ENCODE measurements at regions not wholly inside any gene's neighbourhood (a gene's known extent, or its start where the extent isn't known, plus 50 kb on each side); places are given as distances from the start of the nearest gene placed in this dataset.

DNA sequence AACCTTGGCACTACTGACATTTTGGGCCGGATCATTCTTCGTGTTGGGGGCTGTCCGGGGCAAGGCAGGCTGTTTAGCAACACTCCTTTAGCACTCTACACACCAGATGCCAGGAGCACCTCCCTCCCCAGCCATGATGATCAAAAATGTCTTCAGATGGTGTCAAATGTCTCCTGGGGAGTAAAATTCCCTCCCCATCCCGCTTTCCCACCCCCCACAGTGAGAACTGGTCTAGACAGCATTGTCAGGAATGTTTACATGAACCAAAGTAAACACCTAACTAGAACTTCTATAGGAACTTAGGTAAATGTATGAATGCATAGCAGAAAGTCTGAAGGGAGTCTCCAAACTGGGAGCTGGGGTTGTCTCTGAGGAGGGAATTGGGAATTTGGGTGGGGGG, 70.0 kb upstream of the TOP1 start:
- no peak for DNase-seq (ENCODE audit: low spot score)

DNA sequence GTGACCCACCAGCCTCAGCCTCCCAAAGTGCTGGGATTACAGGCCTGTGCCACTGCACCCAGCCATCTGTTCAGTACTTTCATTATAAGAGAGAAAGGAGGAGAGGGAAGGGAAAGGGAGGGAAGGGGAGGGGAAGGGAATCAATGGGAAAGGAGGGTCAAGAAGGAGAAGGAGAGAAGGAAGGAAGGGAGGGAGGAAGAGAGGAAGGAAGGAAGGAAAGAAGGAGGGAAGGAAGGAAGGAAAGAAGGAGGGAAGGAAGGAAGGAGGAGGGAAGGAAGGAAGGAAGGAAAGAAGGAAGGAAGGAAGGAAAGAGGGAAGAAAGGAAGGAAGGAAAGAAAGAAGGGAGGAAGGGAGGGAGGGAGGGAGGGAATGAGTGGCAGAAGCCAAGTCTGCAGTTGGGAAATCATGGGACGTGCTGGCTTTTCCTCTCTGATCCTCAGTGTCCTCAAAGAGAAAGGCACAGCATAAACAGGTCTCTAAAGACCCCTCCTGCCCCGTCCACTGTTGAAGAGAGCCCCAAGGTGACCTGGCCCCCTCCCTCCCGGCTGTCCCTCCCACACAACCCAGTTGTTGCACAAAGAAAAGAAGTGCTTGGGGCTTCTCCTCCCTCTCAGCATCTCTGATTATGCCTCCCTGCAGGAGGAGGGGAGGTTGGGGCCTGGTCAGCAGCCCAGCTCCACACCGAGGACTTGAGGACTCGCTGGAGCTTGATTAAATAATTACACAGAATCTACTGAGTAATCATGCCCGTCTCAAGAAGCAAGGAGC, 69.1 kb upstream of the TOP1 start:
- no peak for DNase-seq (ENCODE audit: low spot score)

DNA sequence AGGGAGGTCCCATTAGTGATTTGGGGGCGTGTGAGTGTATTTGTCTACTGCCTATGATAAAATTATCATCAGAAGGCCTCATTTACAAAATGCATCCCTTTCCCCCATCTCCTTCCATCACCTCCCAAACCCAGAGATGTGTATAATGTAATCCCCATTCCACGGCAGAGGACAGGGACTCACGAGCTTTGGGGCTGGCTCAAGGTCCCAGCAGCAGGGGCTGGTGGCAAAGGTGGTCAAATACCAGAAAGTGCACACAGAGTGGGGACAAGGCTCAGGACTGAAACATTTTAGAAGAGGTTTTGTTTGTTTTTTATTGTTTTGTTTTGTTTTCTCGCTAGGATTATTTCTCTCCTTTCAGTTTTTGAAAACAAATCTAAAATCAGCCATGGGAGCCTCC, 68.5 kb upstream of the TOP1 start:
- no peak for DNase-seq (ENCODE audit: low spot score)

DNA sequence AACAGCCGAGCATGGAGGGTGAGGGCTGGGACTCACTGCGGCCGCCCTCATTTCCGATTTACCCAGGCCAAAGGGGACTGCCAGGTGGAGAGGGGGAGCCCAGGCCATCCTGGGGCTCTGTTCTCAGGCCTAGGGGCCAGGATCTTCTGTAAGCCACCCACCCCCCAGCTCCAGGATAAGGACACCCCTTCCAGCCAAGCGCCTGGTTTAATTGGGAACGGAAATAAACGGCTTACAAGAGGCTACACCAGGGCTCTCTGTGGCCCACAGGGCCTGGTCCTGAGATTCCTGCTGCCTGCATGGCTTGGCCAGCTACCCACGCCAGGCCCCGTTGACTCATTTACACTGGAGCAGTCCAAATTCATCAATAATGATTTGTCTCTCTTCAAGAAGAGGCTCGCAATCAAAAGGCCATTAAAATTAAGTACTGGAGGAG, 68.1 kb upstream of the TOP1 start:
- no peak for DNase-seq (ENCODE audit: low spot score)

DNA sequence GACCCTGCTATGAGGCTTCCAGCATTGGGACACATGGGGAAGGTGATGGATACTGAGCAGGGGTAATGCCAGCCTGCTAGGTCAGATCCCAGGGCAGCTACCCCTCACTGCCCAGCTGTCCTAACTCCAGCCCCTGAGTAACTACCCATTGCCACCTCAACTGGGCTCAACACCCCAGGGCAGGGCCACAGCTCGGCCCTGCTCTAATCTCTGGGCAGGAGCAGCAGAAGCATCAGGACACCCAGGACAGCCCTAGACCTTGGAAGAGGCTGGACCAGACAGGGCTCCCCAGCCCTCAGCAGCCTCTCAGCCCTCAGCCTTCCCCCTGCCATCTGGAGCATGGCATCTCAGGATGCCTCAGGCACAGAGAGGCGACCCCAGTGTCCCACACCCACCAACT, 67.4 kb upstream of the TOP1 start:
- DNase-seq (ENCODE audit: low spot score) = no peak

DNA sequence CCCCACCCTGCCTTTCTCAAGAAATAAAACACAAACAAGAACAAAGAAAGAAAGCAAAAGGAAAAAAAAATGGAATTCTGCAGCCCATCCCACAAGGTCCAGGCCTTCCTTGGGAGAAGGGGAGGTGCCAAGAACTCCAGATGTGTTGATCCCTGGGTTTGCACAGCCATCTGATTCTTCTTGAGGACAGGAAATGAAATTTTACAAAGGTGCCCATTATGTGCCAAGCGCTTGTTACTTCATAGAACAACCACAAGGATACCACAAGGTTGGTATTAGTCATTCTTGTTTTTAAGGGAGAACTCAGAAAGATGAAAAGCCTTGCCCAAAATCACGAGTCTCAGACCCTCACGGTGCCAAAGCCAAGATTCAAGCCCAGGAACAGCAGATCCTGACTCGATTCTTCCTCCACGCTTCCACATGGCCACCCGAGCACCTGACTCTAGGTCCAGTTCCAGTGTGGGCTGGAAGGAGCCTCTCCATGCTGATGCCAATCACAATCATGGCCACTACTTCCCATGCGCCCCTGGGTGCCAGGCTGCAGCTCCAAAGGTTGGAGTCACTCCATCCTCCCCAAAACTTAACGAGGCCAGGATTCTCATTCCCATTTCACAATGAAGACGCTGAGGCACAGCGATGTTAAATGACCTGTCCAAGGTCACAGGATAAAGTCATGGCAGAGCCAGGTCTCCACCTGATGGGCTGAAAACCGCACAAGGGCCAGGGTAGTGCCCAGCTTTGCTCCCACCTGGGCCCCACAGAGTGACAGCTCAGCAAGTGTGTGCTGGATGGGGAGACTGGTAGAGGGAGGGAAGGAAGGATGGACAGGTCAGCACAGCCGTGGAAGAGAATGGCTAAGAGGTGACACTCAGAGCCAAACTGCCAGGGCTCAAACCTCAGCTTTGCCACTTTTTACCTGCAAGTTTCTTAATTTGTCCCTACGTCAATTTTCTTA, 66.7 kb upstream of the TOP1 start:
- no peak for DNase-seq (ENCODE audit: low spot score)

DNA sequence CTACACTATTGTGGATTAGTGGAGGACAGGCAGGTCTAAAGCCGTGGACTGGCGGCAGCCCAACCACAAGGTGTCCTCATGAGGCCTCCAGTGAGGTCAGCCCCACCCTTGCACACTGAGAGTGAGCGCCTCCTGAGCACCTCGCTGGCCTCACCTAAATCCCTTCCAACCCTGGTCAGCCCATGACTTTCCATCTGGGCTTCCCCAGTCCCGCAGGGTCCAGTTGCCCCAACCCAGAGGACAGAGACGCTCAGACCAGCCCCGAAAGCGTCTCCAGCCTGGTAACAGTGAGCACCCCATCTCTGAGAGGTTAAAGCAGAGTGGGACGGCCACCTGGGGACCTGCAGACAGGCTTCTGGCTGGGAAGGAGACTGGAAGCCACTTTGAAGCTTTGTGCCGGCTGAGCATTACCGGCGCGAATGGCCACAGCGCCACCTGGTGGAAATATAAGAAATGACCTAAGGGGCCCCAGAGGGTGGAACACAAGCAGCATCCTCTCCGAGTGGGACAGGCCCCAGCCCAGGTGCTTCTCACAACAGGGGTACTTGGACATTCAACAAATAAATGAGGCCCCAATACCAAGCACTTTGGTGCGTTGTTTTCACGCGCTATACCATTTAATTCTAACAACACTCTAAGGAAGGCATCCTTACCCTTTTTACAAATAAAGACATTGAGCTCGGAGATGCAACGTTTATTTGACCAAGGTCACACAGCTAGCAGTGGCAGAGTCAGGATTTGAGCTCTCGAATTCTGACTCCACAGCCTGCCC, 65.7 kb upstream of the TOP1 start:
- peak; percentile 54 for DNase-seq (ENCODE audit: low spot score)

DNA sequence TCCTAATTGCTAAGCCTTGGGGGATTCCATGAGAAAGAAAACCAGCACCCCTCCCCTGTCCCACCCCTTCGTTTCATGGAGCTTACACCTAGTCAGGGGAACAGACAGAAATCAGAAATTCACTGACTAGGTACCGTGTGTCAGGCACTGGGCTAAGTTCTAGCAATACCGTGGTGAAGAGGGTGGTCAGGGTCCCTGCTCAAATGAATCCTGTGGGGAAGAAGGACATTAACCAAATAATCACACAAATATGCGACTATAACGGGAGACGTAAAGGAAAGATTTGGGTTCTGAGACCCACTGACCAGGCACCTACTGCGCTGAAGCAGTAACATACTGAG, 65.1 kb upstream of the TOP1 start:
- no peak for DNase-seq (ENCODE audit: low spot score)

DNA sequence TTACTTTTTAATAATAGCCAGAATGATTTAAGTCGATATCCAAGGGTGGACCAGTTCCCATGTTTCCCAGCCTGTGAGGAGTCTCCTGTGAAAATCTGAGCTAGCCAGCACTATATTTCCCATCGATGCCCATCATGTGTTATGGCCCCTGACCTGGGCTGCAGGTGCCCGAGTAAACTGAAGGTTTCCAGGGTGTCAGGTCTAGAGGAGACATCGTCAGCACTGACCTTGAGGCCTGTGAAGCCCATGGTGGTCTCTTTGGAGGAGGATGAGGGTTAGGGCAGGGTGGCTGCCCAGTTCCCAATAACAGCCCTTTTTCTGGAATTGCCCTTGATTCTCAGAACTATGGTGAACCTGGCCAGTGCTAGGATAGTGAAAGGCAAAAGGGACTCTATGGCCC, 63.0 kb upstream of the TOP1 start:
- no peak for DNase-seq (ENCODE audit: low spot score)

DNA sequence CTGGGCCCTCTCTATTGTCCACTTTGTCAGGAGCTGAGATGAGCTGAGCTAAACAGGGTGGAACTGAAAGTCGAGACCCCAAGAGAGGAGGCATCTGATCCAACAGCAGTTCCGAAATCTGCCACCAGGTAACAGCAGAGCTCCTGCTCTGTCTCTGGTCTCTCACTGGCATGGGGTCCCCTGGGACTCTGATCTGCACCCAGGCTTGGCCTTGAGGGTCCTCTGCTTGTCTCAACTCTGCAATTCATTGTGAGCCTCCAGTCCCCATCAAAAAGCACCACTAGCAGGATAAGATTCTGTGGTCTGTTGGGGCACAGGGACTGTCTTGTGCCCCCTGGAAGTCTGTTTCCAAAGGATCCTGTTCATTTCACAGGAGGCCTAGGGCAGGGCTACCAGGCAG, 62.5 kb upstream of the TOP1 start:
- no peak for DNase-seq (ENCODE audit: low spot score)

DNA sequence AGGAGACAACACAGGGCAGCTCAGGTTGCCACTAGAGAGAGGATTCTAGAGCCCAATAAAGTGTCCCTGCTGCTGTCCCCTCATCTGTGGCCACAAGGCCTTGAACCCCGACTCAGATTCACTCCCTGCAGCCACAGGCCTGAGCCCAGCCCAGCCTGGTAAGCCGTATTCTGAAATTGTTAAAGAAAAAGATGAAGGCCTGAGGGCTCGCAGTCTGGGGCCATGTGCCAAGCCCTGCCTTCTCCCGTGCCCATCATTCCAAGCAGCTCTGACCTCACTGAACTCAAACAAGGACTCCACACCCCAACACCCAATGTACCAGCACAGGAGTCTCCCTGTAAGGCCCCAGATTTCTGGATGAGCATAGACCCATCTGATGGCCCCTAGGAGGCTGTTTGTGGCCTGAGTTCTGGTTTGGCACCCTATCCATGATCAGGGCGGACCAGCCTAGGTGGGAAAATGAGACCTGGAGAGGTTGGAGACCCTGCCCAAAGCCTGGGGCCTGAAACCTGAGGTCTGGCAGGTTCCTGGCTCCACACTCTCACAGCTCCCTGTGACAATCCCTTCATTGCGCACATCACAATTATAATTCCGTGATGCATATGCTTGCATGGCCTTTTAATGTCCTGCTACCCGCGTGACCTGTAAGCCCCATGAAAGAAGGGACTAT, 62.0 kb upstream of the TOP1 start:
- no peak for DNase-seq (ENCODE audit: low spot score)

DNA sequence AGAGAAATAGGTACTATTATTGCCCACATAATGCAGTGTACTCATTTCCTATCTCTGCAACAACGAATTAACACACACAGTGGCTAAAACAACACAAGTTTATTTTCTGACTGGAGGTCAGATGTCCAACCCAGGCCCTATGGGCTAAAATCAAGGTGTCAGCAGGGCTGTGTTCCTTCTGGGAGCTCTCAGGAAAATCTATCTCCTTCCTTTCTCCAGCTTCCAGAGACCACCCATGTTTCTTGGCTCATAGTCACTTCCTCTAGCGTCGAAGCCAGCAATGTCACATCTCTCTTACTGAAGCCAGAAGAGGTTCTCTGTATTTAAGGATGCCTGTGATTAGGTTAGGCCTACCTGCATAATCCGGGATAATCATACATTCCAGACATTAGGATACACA, 60.9 kb upstream of the TOP1 start:
- DNase-seq (ENCODE audit: low spot score) = no peak

DNA sequence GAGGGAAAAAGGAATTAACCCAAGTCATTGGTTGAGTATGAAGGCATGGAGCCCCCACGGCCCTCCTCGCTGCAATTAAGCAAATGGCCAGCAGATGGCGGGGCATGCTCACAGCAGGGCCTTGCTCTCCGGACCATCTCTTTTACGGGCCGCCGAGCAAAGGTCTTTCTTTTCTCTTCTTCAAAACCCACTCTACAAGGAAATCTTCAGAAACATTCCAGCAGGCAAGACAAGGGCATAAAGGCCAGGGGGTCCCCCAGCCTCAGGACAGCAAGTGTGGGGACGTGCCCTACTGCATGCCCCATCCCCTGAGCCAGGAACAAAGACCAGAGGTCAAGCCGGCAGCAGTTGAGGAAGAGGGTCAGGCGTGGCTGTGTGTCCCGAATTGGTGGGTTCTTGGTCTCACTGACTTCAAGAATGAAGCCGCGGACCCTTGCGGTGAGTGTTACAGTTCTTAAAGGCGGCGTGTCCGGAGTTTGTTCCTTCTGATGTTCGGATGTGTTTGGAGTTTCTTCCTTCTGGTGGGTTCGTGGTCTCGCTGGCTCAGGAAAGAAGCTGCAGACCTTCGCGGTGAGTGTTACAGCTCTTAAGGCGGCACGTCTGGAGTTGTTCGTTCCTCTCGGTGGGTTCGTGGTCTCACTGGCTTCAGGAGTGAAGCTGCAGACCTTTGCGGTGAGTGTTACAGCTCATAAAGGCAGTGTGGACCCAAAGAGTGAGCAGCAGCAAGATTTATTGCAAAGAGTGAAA, 59.6 kb upstream of the TOP1 start:
- peak; percentile 68 for DNase-seq (ENCODE audit: low spot score)

DNA sequence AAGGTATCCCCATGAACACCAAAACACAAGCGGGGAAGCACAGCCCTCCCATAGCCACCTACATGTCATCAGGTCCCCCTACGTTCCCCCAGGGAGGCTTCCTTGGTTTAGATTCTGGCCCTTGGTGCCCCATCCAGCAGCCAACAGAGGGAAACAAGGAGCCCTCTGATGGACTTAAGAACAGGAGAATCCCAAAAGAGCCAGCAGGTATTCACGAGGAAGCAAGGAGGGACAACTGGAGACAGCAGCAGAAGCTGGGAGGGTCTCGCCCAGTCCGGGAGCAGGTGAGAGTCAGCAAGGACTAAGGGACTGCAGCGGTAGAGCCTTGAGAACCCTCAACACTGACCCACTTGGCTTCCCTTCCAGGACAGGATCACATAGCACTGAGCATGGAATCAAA, 58.4 kb upstream of the TOP1 start:
- DNase-seq (ENCODE audit: low spot score) = no peak

DNA sequence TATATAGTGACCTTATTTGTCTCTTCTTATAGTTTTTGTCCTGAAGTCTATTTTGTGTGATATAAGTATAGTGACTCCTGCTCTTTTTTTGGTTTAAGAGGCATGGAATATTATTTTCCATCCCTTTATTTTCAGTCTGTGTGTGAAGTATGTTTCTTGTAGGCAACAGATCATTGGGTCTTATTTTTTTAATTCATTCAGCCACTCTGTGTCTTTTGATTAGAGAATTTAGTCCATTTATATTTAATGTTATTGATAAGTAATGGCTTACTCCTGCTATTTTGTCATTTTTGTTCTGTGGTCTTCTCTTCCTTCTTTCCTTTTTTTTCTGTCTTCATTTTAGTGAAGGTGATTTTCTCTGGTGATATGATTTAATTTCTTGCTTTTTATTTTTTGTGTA, 51.4 kb upstream of the TOP1 start:
- DNase-seq (ENCODE audit: low spot score) = no peak

DNA sequence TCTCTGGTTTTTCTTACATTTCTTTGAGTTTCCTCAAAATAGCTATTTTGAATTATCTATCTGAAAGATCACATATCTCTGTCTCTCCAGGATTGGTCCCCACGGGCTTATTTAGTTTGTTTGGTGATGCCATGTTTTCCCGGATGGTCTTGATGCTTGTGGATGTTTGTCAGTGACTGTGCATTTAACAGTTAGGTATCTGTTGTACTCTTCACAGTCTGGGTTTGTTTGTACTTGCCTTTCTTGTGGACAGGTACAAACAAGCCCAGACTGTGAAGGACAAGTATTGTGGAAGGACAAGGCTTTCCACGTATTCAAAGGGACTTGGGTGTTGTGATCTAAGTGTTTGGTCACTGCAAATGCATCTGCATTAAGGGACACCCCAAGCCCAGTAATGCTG, 49.9 kb upstream of the TOP1 start:
- no peak for DNase-seq (ENCODE audit: low spot score)

Measured in pons (tissue), 1 donor.